ENCODE measurements at regions not wholly inside any gene's neighbourhood (a gene's known extent, or its start where the extent isn't known, plus 50 kb on each side); places are given as distances from the start of the nearest gene placed in this dataset.

- TF ChIP-seq MLXIP (CRISPR knock-in tag; IDR thresholded peaks at IDR 0.05; ENCODE audit: borderline replicate concordance) (no peak), KMT2A (CRISPR knock-in tag; IDR thresholded peaks at IDR 0.05) (no peak)
Measured at GRCh38 chr18:71045331-71046065, 756.7 kb downstream of the SOCS6 start (continued).

DNA sequence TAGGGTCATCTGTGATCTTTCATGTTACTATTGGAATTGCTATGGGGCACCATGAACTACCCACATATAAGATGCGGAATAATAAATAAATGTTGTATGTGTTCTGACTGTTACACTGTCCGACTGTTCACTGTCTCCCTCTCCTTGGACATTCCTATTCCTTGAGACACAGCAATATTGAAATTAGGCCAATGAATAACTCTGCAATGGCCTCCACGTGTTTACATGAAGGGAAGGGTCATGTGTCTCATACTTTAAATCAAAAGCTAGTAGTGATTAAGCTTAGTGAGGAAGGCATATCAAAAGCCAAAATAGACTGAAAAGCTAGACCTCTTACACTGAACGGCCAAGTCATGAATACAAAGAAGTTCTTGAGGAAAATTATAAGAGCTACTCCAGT lies 751.3 kb downstream of the SOCS6 start:
- BruUV-seq (replicated peaks): no TSS peak

More for the DNA sequence above, 751.3 kb downstream of the SOCS6 start:
- H3K4me1 ChIP-seq (ENCODE audit: insufficient read depth, low read length): no peaks in the 10 kb centered on the region
- H3K27ac ChIP-seq (ENCODE audit: extremely low read length, insufficient read depth, low read length): no peak overlapping the region
- H3K27me3 ChIP-seq (ENCODE audit: control insufficient read depth in 1 of 2, insufficient read depth in 2 of 2, low read length in 2 of 2): no peaks in the 10 kb centered on the region
- no peaks in the 10 kb centered on the region for H3K9me3 ChIP-seq (ENCODE audit: low read length)
- FAIRE-seq (no peak), ATAC-seq (no peak), DNase-seq (ENCODE audit: low spot score) (no peak)
- H3K36me3 ChIP-seq (replicated peaks in 1 of 2; ENCODE audit: control insufficient read depth in 1 of 2, insufficient read depth in 2 of 2, low read length in 2 of 2): no peaks in the 10 kb centered on the region
- H3K4me3 ChIP-seq (replicated peaks in 1 of 3; ENCODE audit: insufficient read depth in 1 of 3, low read depth in 2 of 3, low read length in 3 of 3): no peak overlapping the region
- 28% methylated on average over 4 of the region's 4 CpGs for WGBS (ENCODE audit: low lambda C conversion rate)
- in situ Hi-C loops (cut with HindIII; ENCODE audit: extremely low pct_ligation_motif_present, low pct_unique_long_range_greater_than_20kb): no loop called here
- ChIA-PET CTCF (ENCODE audit: low intra/inter-chr PET ratio, low total read pairs) (no interaction called here), POLR2A (no interaction called here)
- intact Hi-C loops (cut with micrococcal nuclease; ENCODE audit: unreplicated experiment): no loop called here
- TF ChIP-seq MYC (CRISPR knock-in tag; IDR thresholded peaks at IDR 0.05; ENCODE audit: borderline replicate concordance): no peak
- no peak for TF ChIP-seq MAFF (IDR thresholded peaks at IDR 0.05; ENCODE audit: low read depth, low read length)
- TF ChIP-seq TCF7 (IDR thresholded peaks at IDR 0.05; ENCODE audit: low read depth): no peak
- TF ChIP-seq, protein P1, sequence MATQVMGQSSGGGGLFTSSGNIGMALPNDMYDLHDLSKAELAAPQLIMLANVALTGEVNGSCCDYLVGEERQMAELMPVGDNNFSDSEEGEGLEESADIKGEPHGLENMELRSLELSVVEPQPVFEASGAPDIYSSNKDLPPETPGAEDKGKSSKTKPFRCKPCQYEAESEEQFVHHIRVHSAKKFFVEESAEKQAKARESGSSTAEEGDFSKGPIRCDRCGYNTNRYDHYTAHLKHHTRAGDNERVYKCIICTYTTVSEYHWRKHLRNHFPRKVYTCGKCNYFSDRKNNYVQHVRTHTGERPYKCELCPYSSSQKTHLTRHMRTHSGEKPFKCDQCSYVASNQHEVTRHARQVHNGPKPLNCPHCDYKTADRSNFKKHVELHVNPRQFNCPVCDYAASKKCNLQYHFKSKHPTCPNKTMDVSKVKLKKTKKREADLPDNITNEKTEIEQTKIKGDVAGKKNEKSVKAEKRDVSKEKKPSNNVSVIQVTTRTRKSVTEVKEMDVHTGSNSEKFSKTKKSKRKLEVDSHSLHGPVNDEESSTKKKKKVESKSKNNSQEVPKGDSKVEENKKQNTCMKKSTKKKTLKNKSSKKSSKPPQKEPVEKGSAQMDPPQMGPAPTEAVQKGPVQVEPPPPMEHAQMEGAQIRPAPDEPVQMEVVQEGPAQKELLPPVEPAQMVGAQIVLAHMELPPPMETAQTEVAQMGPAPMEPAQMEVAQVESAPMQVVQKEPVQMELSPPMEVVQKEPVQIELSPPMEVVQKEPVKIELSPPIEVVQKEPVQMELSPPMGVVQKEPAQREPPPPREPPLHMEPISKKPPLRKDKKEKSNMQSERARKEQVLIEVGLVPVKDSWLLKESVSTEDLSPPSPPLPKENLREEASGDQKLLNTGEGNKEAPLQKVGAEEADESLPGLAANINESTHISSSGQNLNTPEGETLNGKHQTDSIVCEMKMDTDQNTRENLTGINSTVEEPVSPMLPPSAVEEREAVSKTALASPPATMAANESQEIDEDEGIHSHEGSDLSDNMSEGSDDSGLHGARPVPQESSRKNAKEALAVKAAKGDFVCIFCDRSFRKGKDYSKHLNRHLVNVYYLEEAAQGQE (IDR thresholded peaks at IDR 0.05; ENCODE audit: borderline replicate concordance in 1 of 2, low read depth in 1 of 2, low read length in 2 of 2): no peak
- no peak for TF ChIP-seq ZNF460 (CRISPR knock-in tag; IDR thresholded peaks at IDR 0.05; ENCODE audit: borderline replicate concordance)
- TF ChIP-seq SNAI1 (CRISPR knock-in tag; IDR thresholded peaks at IDR 0.05; ENCODE audit: borderline replicate concordance): no peak
- no peaks in the 10 kb centered on the region for H3K79me2 ChIP-seq (ENCODE audit: insufficient read depth, low read length)
- H3K4me2 ChIP-seq (ENCODE audit: low read depth, low read length): no peak overlapping the region
- no peak overlapping the region for H2AFZ ChIP-seq (ENCODE audit: low read length)
- H4K20me1 ChIP-seq (ENCODE audit: insufficient read depth, low read length): no peaks in the 10 kb centered on the region; the same call in 1 of the 2 replicates
- H3K9ac ChIP-seq (ENCODE audit: insufficient read depth, low read depth, low read length): no peak overlapping the region

Data from HepG2 (cell line).